ENCODE measurements at regions not wholly inside any gene's neighbourhood (a gene's known extent, or its start where the extent isn't known, plus 50 kb on each side); places are given as distances from the start of the nearest gene placed in this dataset.
"Not testable (repeated sequence)": the region's sequence is repeated elsewhere in the genome, so short reads cannot be mapped to it uniquely, and the experiment has no call there.

GRCh38 chr6:144418959-144419545, 133.9 kb downstream of the UTRN start:
- peaks cover 46% of the 10 kb centered on the region for H3K79me2 ChIP-seq (ENCODE audit: low read length)
- CTCF ChIA-PET: no interaction called here

GRCh38 chr6:144423167-144423566, 138.0 kb downstream of the UTRN start:
- ChIA-PET POLR2A (ENCODE audit: unreplicated experiment) (no interaction called here), CTCF (no interaction called here)
- no peak for DNase-seq
- Histone ChIP-seq H3K27me3 (ENCODE audit: low read length) (no peaks in the 10 kb centered on the region), H3K9me3 (ENCODE audit: low read length) (no peaks in the 10 kb centered on the region), H2AFZ (ENCODE audit: low read length) (no peak overlapping the region), H3K9ac (ENCODE audit: low read length) (no peak overlapping the region), H3K79me2 (ENCODE audit: low read length) (peaks cover 27% of the 10 kb centered on the region), H3K4me1 (ENCODE audit: insufficient read depth, low read length) (no peaks in the 10 kb centered on the region), H4K20me1 (ENCODE audit: low read length) (no peaks in the 10 kb centered on the region), H3K4me2 (ENCODE audit: low read length) (no peak overlapping the region), H3K4me3 (ENCODE audit: low read length) (no peak overlapping the region), H3K27ac (ENCODE audit: low read length) (no peak overlapping the region), H3K9me2 (replicated peaks; ENCODE audit: low read length) (no peaks in the 10 kb centered on the region), H3F3A (ENCODE audit: low read length, unreplicated experiment) (no peaks in the 10 kb centered on the region), H3K36me3 (ENCODE audit: low read depth, low read length) (no peaks in the 10 kb centered on the region; the same call in 1 of the 2 replicates)
- TF ChIP-seq EZH2 (IDR thresholded peaks at IDR 0.05; ENCODE audit: low read length, unreplicated experiment) (no peak), EZH2phosphoT487 (IDR thresholded peaks at IDR 0.05; ENCODE audit: borderline replicate concordance, low read length) (no peak), CTCF (conservative IDR thresholded peaks at IDR 0.05; ENCODE audit: low read depth, low read length) (no peak)
- intact Hi-C loops (cut with micrococcal nuclease): no loop called here
- BruUV-seq (replicated peaks): no TSS peak
- ATAC-seq: no peak

More at GRCh38 chr6:144418959-144419545, 133.9 kb downstream of the UTRN start:
- Histone ChIP-seq H4K20me1 (ENCODE audit: low read length) (no peaks in the 10 kb centered on the region), H3K4me2 (ENCODE audit: low read length) (no peak overlapping the region), H3K4me3 (ENCODE audit: low read length) (no peak overlapping the region), H3K36me3 (ENCODE audit: low read depth, low read length) (no peaks in the 10 kb centered on the region), H3K9ac (ENCODE audit: low read length) (no peak overlapping the region), H3K27ac (ENCODE audit: low read length) (no peak overlapping the region), H3K9me3 (ENCODE audit: low read length) (no peaks in the 10 kb centered on the region), H3K4me1 (ENCODE audit: insufficient read depth, low read length) (peaks cover 35% of the 10 kb centered on the region), H2AFZ (ENCODE audit: low read length) (no peak overlapping the region), H3K27me3 (ENCODE audit: low read length) (no peaks in the 10 kb centered on the region), H3F3A (ENCODE audit: low read length, unreplicated experiment) (peaks cover 11% of the 10 kb centered on the region), H3K9me2 (replicated peaks; ENCODE audit: low read length) (no peaks in the 10 kb centered on the region)
- intact Hi-C loops (cut with micrococcal nuclease): loop anchor here (5.0 to 10.0 kb wide), 2 partner anchors 63 to 74 kb away; no protein-coding TSS in a partner anchor
- ATAC-seq (no peak), DNase-seq (no peak)
- BruUV-seq (replicated peaks): no TSS peak
- POLR2A ChIA-PET (ENCODE audit: unreplicated experiment): no interaction called here
- TF ChIP-seq CTCF (conservative IDR thresholded peaks at IDR 0.05; ENCODE audit: low read depth, low read length) (no peak), EZH2 (IDR thresholded peaks at IDR 0.05; ENCODE audit: low read length, unreplicated experiment) (no peak), EZH2phosphoT487 (IDR thresholded peaks at IDR 0.05; ENCODE audit: borderline replicate concordance, low read length) (no peak)

GRCh38 chr6:144429753-144430152, 144.6 kb downstream of the UTRN start:
- Histone ChIP-seq H3K27ac (ENCODE audit: low read length) (no peak overlapping the region), H3F3A (ENCODE audit: low read length, unreplicated experiment) (no peaks in the 10 kb centered on the region), H3K4me3 (ENCODE audit: low read length) (no peak overlapping the region), H2AFZ (ENCODE audit: low read length) (no peak overlapping the region), H3K27me3 (ENCODE audit: low read length) (no peaks in the 10 kb centered on the region), H3K36me3 (ENCODE audit: low read depth, low read length) (peaks cover 3% of the 10 kb centered on the region; the same call in 1 of the 2 replicates), H3K9ac (ENCODE audit: low read length) (no peak overlapping the region), H4K20me1 (ENCODE audit: low read length) (no peaks in the 10 kb centered on the region), H3K9me2 (replicated peaks; ENCODE audit: low read length) (no peaks in the 10 kb centered on the region), H3K4me1 (ENCODE audit: insufficient read depth, low read length) (peaks cover 6% of the 10 kb centered on the region), H3K9me3 (ENCODE audit: low read length) (no peaks in the 10 kb centered on the region), H3K4me2 (ENCODE audit: low read length) (no peak overlapping the region), H3K79me2 (ENCODE audit: low read length) (no peaks in the 10 kb centered on the region)
- DNase-seq (no peak), ATAC-seq (no peak)
- ChIA-PET POLR2A (ENCODE audit: unreplicated experiment) (no interaction called here), CTCF (no interaction called here)
- no TSS peak for BruUV-seq (replicated peaks)
- intact Hi-C loops (cut with micrococcal nuclease): no loop called here
- TF ChIP-seq EZH2 (IDR thresholded peaks at IDR 0.05; ENCODE audit: low read length, unreplicated experiment) (no peak), CTCF (conservative IDR thresholded peaks at IDR 0.05; ENCODE audit: low read depth, low read length) (no peak), EZH2phosphoT487 (IDR thresholded peaks at IDR 0.05; ENCODE audit: borderline replicate concordance, low read length) (no peak)

GRCh38 chr6:144433446-144433845, 148.3 kb downstream of the UTRN start:
- CTCF ChIA-PET; H3K9ac ChIP-seq (ENCODE audit: low read length); DNase-seq; H3K27ac ChIP-seq (ENCODE audit: low read length); BruUV-seq (replicated peaks); H2AFZ ChIP-seq (ENCODE audit: low read length); H3F3A ChIP-seq (ENCODE audit: low read length, unreplicated experiment); H3K9me2 ChIP-seq (replicated peaks; ENCODE audit: low read length); H3K9me3 ChIP-seq (ENCODE audit: low read length); POLR2A ChIA-PET (ENCODE audit: unreplicated experiment); H3K79me2 ChIP-seq (ENCODE audit: low read length); ATAC-seq; H3K4me3 ChIP-seq (ENCODE audit: low read length); intact Hi-C loops (cut with micrococcal nuclease); H3K27me3 ChIP-seq (ENCODE audit: low read length); H4K20me1 ChIP-seq (ENCODE audit: low read length); H3K4me2 ChIP-seq (ENCODE audit: low read length): not testable (repeated sequence)
- peaks cover 14% of the 10 kb centered on the region for H3K36me3 ChIP-seq (ENCODE audit: low read depth, low read length)
- peaks cover 22% of the 10 kb centered on the region for H3K4me1 ChIP-seq (ENCODE audit: insufficient read depth, low read length)

Data from PC-3 (cell line).